H9 (cell line): ENCODE measurements at regions not wholly inside any gene's neighbourhood (a gene's known extent, or its start where the extent isn't known, plus 50 kb on each side); places are given as distances from the start of the nearest gene placed in this dataset.

Source experiments
- DNase-seq: peaks from one replicate; pipeline ENCODE4 v3.0.0-alpha.2; 2017
- H2AFZ ChIP-seq: one replicate; pipeline ENCODE4 v1.6.1; 2013; ENCODE audit warnings: mild to moderate bottlenecking, low read length, control low read depth, moderate library complexity
- H2AK5ac ChIP-seq: 2 replicates; pipeline ENCODE4 v1.6.1; 2013; ENCODE audit warnings: low read length, control low read depth, mixed read lengths; ENCODE audit not compliant: insufficient read length
- H2BK120ac ChIP-seq: one replicate; pipeline ENCODE4 v1.6.1; 2013; ENCODE audit warnings: low read depth, mild to moderate bottlenecking, low read length, control low read depth, inconsistent platforms; ENCODE audit not compliant: poor library complexity, severe bottlenecking
- H2BK12ac ChIP-seq: 2 replicates; pipeline ENCODE4 v1.6.1; 2013; ENCODE audit warnings: low read length, control low read depth, mixed read lengths, low read depth; ENCODE audit not compliant: insufficient read length
- H2BK15ac ChIP-seq: 2 replicates; pipeline ENCODE4 v1.6.1; 2013; ENCODE audit warnings: low read depth, low read length, control low read depth
- H2BK20ac ChIP-seq: one replicate; pipeline ENCODE4 v1.6.1; 2013; ENCODE audit warnings: low read depth, mild to moderate bottlenecking, low read length, control low read depth, inconsistent platforms; ENCODE audit not compliant: poor library complexity, severe bottlenecking
- H2BK5ac ChIP-seq: 2 replicates; pipeline ENCODE4 v1.6.1; 2013; ENCODE audit warnings: low read length, control low read depth, mixed read lengths; ENCODE audit not compliant: insufficient read length
- H3K14ac ChIP-seq: 2 replicates; pipeline ENCODE4 v1.6.1; 2013; ENCODE audit warnings: low read length, control low read depth; ENCODE audit not compliant: insufficient read depth
- H3K18ac ChIP-seq: 2 replicates; pipeline ENCODE4 v1.6.1; 2013; ENCODE audit warnings: low read depth, mild to moderate bottlenecking, mixed read lengths, low read length, control low read depth; ENCODE audit not compliant: insufficient read length
- H3K23ac ChIP-seq: 2 replicates; pipeline ENCODE4 v1.6.1; 2013; ENCODE audit warnings: low read length, control low read depth, mixed read lengths, low read depth; ENCODE audit not compliant: insufficient read length
- H3K23me2 ChIP-seq: 2 replicates; pipeline ENCODE4 v1.6.1; 2013; ENCODE audit warnings: low read depth, mild to moderate bottlenecking, mixed read lengths, low read length, control low read depth; ENCODE audit not compliant: insufficient read length, poor library complexity, severe bottlenecking
- H3K27ac ChIP-seq: 2 replicates; pipeline ENCODE4 v1.5.1; 2013; ENCODE audit warnings: low read length, control low read depth, mixed read lengths, low read depth; ENCODE audit not compliant: insufficient read length
- H3K27me3 ChIP-seq: 2 replicates; pipeline ENCODE4 v1.6.1; 2013; ENCODE audit warnings: low read length, control low read depth, inconsistent platforms; ENCODE audit not compliant: insufficient read depth
- H3K4ac ChIP-seq: 2 replicates; pipeline ENCODE4 v1.6.1; 2013; ENCODE audit warnings: low read depth, mild to moderate bottlenecking, control low read depth, inconsistent platforms, low read length, moderate library complexity
- H3K4me1 ChIP-seq: 2 replicates; pipeline ENCODE4 v1.6.1; 2013; ENCODE audit warnings: low read length, control low read depth, inconsistent platforms; ENCODE audit not compliant: insufficient read depth
- H3K4me2 ChIP-seq: 2 replicates; pipeline ENCODE4 v1.6.1; 2013; ENCODE audit warnings: low read length, control low read depth, mixed read lengths; ENCODE audit not compliant: insufficient read length, insufficient read depth
- H3K56ac ChIP-seq: 2 replicates; pipeline ENCODE4 v1.6.1; 2013; ENCODE audit warnings: low read depth, mild to moderate bottlenecking, mixed read lengths, low read length, control low read depth; ENCODE audit not compliant: insufficient read length
- H3K79me1 ChIP-seq: 2 replicates; pipeline ENCODE4 v1.6.1; 2013; ENCODE audit warnings: low read depth, mild to moderate bottlenecking, moderate library complexity, low read length, control low read depth, inconsistent platforms; ENCODE audit not compliant: insufficient read depth, poor library complexity, severe bottlenecking
- H3K79me2 ChIP-seq: 2 replicates; pipeline ENCODE4 v1.6.1; 2013; ENCODE audit warnings: low read length, control low read depth, inconsistent platforms; ENCODE audit not compliant: insufficient read depth
- H3K9ac ChIP-seq: 2 replicates; pipeline ENCODE4 v1.6.1; 2013; ENCODE audit warnings: low read length, control low read depth, mixed read lengths; ENCODE audit not compliant: insufficient read length; ENCODE audit errors: extremely low read depth
- H3K9me3 ChIP-seq: one replicate; pipeline ENCODE4 v1.6.1; 2013; ENCODE audit warnings: low read depth, low read length, inconsistent platforms; ENCODE audit not compliant: control insufficient read depth
- H3T11ph ChIP-seq: one replicate; pipeline ENCODE4 v1.6.1; 2013; ENCODE audit warnings: mild to moderate bottlenecking, low read length, control low read depth, inconsistent platforms
- H4K20me1 ChIP-seq: one replicate; pipeline ENCODE4 v1.6.1; 2013; ENCODE audit not compliant: control insufficient read depth, insufficient read length, insufficient read depth
- H4K5ac ChIP-seq: 2 replicates; pipeline ENCODE4 v1.6.1; 2013; ENCODE audit warnings: low read depth, mild to moderate bottlenecking, mixed read lengths, low read length, control low read depth; ENCODE audit not compliant: insufficient read length
- H4K8ac ChIP-seq: replicated peaks from 2 replicates; pipeline ENCODE4 v1.6.1; 2013; ENCODE audit warnings: low read length, control low read depth, mixed read lengths, low read depth; ENCODE audit not compliant: insufficient read length
- H4K91ac ChIP-seq: 2 replicates; pipeline ENCODE4 v1.6.1; 2013; ENCODE audit warnings: low read depth, mild to moderate bottlenecking, moderate library complexity, mixed read lengths, low read length, control low read depth; ENCODE audit not compliant: insufficient read length
- H3K27ac Mint-ChIP-seq, 3 experiments: 2 replicates in 2 of 3; 3 replicates in 1 of 3; pipeline ENCODE4 v1.8.0; 2020 to 2021; ENCODE audit warnings: mixed read lengths in 3 of 3, mild to moderate bottlenecking in 1 of 3, moderate library complexity in 1 of 3
- H3K27me3 Mint-ChIP-seq: 2 replicates; pipeline ENCODE4 v1.8.0; 2021; ENCODE audit warnings: low read depth, mild to moderate bottlenecking, moderate library complexity, mixed read lengths
- H3K36me3 Mint-ChIP-seq, 3 experiments: 2 replicates in 2 of 3; 3 replicates in 1 of 3; pipeline ENCODE4 v1.8.0; 2020 to 2021; ENCODE audit warnings: low read depth in 3 of 3, mixed read lengths in 3 of 3; ENCODE audit not compliant: insufficient read depth in 1 of 3
- H3K4me1 Mint-ChIP-seq, 2 experiments: 2 replicates each; pipeline ENCODE4 v1.8.0; 2020; ENCODE audit warnings: mixed read lengths in 2 of 2
- H3K4me3 Mint-ChIP-seq, 2 experiments: 2 replicates in 1 of 2; 3 replicates in 1 of 2; pipeline ENCODE4 v1.8.0; 2020 to 2021; ENCODE audit warnings: mild to moderate bottlenecking in 2 of 2, mixed read lengths in 2 of 2, moderate library complexity in 1 of 2
- H3K9me3 Mint-ChIP-seq, 2 experiments: 2 replicates in 1 of 2; 3 replicates in 1 of 2; pipeline ENCODE4 v1.8.0; 2020; ENCODE audit warnings: mild to moderate bottlenecking in 2 of 2, mixed read lengths in 2 of 2, moderate library complexity in 1 of 2
- CTCF ChIP-seq: fragments of 200-600 bp; sonication (generic); conservative IDR thresholded peaks from 3 replicates; pipeline ENCODE4 v1.8.0; 2021; ENCODE audit warnings: antibody characterized with exemption, mild to moderate bottlenecking
- WGBS: extraction: QIAGEN DNeasy Blood & Tissue Kit; methylation state at CpG from one replicate; pipeline ENCODE4 v1.1.7; 2013; ENCODE audit warnings: missing lambda C conversion rate, low lambda C conversion rate, mixed read lengths; ENCODE audit not compliant: insufficient read length; ENCODE audit errors: extremely low coverage; 5-methylcytosine and 5-hydroxymethylcytosine counted together

GRCh38 chr3:34449305-34449704 lies 650.9 kb downstream of the PDCD6IP start:
- Histone ChIP-seq H2BK5ac (no peak overlapping the region), H3K56ac (no peak overlapping the region), H3K27ac (no peak overlapping the region), H2BK120ac (no peak overlapping the region), H3K23ac (no peak overlapping the region), H2BK15ac (no peak overlapping the region), H4K20me1 (no peaks in the 10 kb centered on the region), H3K4ac (no peak overlapping the region), H3K4me1 (no peaks in the 10 kb centered on the region), H4K5ac (no peak overlapping the region), H3K18ac (no peak overlapping the region), H2AK5ac (no peak overlapping the region), H3K9ac (no peak overlapping the region), H4K8ac (no peak overlapping the region), H3K23me2 (no peaks in the 10 kb centered on the region), H2BK12ac (no peak overlapping the region), H3K14ac (no peak overlapping the region), H3K79me1 (no peaks in the 10 kb centered on the region), H3K79me2 (no peaks in the 10 kb centered on the region), H3K27me3 (no peaks in the 10 kb centered on the region; the same call in 1 of the 2 replicates), H2AFZ (no peak overlapping the region), H3K9me3 (no peaks in the 10 kb centered on the region), H2BK20ac (no peak overlapping the region), H3K4me2 (no peak overlapping the region), H3T11ph (no peak overlapping the region), H4K91ac (no peak overlapping the region)
- Mint-ChIP-seq H3K27me3 (no peaks in the 10 kb centered on the region), H3K4me3 (no peak overlapping the region), H3K36me3 (no peaks in the 10 kb centered on the region; a peak in 2 of 7 replicates), H3K27ac (no peak overlapping the region), H3K4me1 (no peaks in the 10 kb centered on the region), H3K9me3 (peaks cover 0 to 14% of the 10 kb centered on the region in 2 experiments; a peak in 3 of 5 replicates)
- DNase-seq, result no peak
- TF ChIP-seq CTCF, result no peak
- WGBS, result no CpG with 5 or more reads among the region's 3 CpGs
